GM19035 (cell line): ENCODE measurements at regions not wholly inside any gene's neighbourhood (a gene's known extent, or its start where the extent isn't known, plus 50 kb on each side); places are given as distances from the start of the nearest gene placed in this dataset.
"Not testable (repeated sequence)": the region's sequence is repeated elsewhere in the genome, so short reads cannot be mapped to it uniquely, and the experiment has no call there.

Experiments used
- ATAC-seq: cut with Tn5 transposase; IDR thresholded peaks from one replicate; pipeline ENCODE4 v1.9.1; 2021; ENCODE audit not compliant: unreplicated experiment

GRCh38 chr13:100776686-100777085 lies 102.1 kb upstream of the TMTC4 start:
- ATAC-seq: not testable (repeated sequence)

- ATAC-seq: no peak
Measured at GRCh38 chr13:100773923-100774663, 99.5 kb upstream of the TMTC4 start.

GRCh38 chr13:100773429-100773828 lies 98.8 kb upstream of the TMTC4 start:
- ATAC-seq: no peak

GRCh38 chr13:100767192-100767591 lies 92.6 kb upstream of the TMTC4 start:
- ATAC-seq: no peak

GRCh38 chr13:100766570-100766969 lies 92.0 kb upstream of the TMTC4 start:
- not testable (repeated sequence) for ATAC-seq

- no peak for ATAC-seq
Measured at GRCh38 chr13:100764937-100765336, 90.3 kb upstream of the TMTC4 start.

GRCh38 chr13:100762126-100762525 lies 87.5 kb upstream of the TMTC4 start:
- ATAC-seq: not testable (repeated sequence)

GRCh38 chr13:100755891-100756290 lies 81.3 kb upstream of the TMTC4 start:
- no peak for ATAC-seq

GRCh38 chr13:100754459-100754858 lies 79.9 kb upstream of the TMTC4 start:
- no peak for ATAC-seq

GRCh38 chr13:100753376-100753775 lies 78.8 kb upstream of the TMTC4 start:
- ATAC-seq: no peak

GRCh38 chr13:100751826-100752225 lies 77.2 kb upstream of the TMTC4 start:
- no peak for ATAC-seq

GRCh38 chr13:100746953-100747683 lies 72.5 kb upstream of the TMTC4 start:
- ATAC-seq: no peak

- ATAC-seq: no peak
Measured at GRCh38 chr13:100738176-100738855, 63.7 kb upstream of the TMTC4 start.

- ATAC-seq: no peak
Measured at GRCh38 chr13:100735494-100735893, 60.9 kb upstream of the TMTC4 start.

- ATAC-seq: no peak
Measured at GRCh38 chr13:100734194-100734720, 59.7 kb upstream of the TMTC4 start.

GRCh38 chr13:100733261-100733660 lies 58.7 kb upstream of the TMTC4 start:
- ATAC-seq: no peak

GRCh38 chr13:100728201-100728600 lies 53.6 kb upstream of the TMTC4 start:
- ATAC-seq: no peak

- no peak for ATAC-seq
Measured at GRCh38 chr13:100725472-100725871, 50.9 kb upstream of the TMTC4 start.

- no peak for ATAC-seq
Measured at GRCh38 chr13:100724568-100724967, 50.0 kb upstream of the TMTC4 start.
